Panc1 (cell line): ENCODE measurements at regions not wholly inside any gene's neighbourhood (a gene's known extent, or its start where the extent isn't known, plus 50 kb on each side); places are given as distances from the start of the nearest gene placed in this dataset.

ENCODE experiments used
- ATAC-seq: fragments of 200-7000 bp; cut with Tn5 transposase; 2 replicates; pipeline ENCODE4 v1.9.1; 2020; ENCODE audit warnings: mild to moderate bottlenecking, moderate library complexity
- BruUV-seq: library from RNA; stranded (reverse); fragments of 400-500 nt; replicated peaks from 2 replicates; lab custom pipeline; 2021; lab: Mats Ljungman, UMichigan
- CTCF ChIA-PET: fragments of 300-600 bp; sonication (Branson Sonifier 250); formaldehyde crosslinking; loops from one replicate; lab custom pipeline; 2022; ENCODE audit warnings: antibody characterized with exemption; lab: Charles Lee
- POLR2A ChIA-PET: fragments of 300-600 bp; sonication (Branson Sonifier 250); formaldehyde crosslinking; loops from one replicate; lab custom pipeline; 2022; ENCODE audit warnings: antibody characterized with exemption; lab: Charles Lee
- DNase-seq: peaks from one replicate; pipeline ENCODE4 v3.0.0-alpha.2; 2010; ENCODE audit warnings: low read depth, low spot score
- H3K27ac ChIP-seq: 2 replicates; pipeline ENCODE4 v1.5.1; 2011; ENCODE audit warnings: mild to moderate bottlenecking, low read length, inconsistent platforms
- H3K27me3 ChIP-seq: fragments of 200-500 bp; sonication (Bioruptor generic); 2 replicates; pipeline ENCODE4 v1.6.0; 2014; ENCODE audit warnings: low read length, inconsistent platforms; ENCODE audit not compliant: control insufficient read depth, insufficient read depth
- H3K36me3 ChIP-seq: fragments of 200-500 bp; sonication (Bioruptor generic); 2 replicates; pipeline ENCODE4 v1.5.1; 2014; ENCODE audit warnings: inconsistent platforms, mild to moderate bottlenecking, low read length, moderate library complexity; ENCODE audit not compliant: control insufficient read depth, insufficient read depth
- H3K4me1 ChIP-seq: 2 replicates; pipeline ENCODE4 v1.5.1; 2011; ENCODE audit warnings: inconsistent platforms, mild to moderate bottlenecking, low read length, moderate library complexity; ENCODE audit not compliant: control insufficient read depth, insufficient read depth
- H3K4me3 ChIP-seq, 2 experiments: 2 replicates each; pipeline ENCODE4 v1.5.1; 2011 to 2012; ENCODE audit warnings: low read depth in 2 of 2, low read length in 2 of 2, mild to moderate bottlenecking in 2 of 2, inconsistent platforms in 1 of 2, moderate library complexity in 1 of 2
- H3K9me3 ChIP-seq: fragments of 200-500 bp; sonication (Bioruptor generic); 2 replicates; pipeline ENCODE4 v1.5.1; 2014; ENCODE audit warnings: low read depth, mild to moderate bottlenecking, inconsistent platforms, low read length, moderate library complexity; ENCODE audit not compliant: control insufficient read depth, insufficient read depth
- CTCF ChIP-seq: fragments of 450-650 bp; IDR thresholded peaks from 2 replicates; pipeline ENCODE4 v1.5.1; 2017; ENCODE audit warnings: mild to moderate bottlenecking
- POLR2AphosphoS5 ChIP-seq: IDR thresholded peaks from 2 replicates; pipeline ENCODE4 v1.6.1; 2012; ENCODE audit warnings: mild to moderate bottlenecking, low read depth, low read length, moderate library complexity
- REST ChIP-seq, 2 experiments: IDR thresholded peaks; 2 replicates each; pipeline ENCODE4 v1.6.1; 2011 to 2012; ENCODE audit warnings: low read depth in 2 of 2, control low read depth in 1 of 2, low read length in 1 of 2, mild to moderate bottlenecking in 1 of 2, moderate library complexity in 1 of 2; ENCODE audit not compliant: insufficient read depth in 1 of 2
- SIN3A ChIP-seq: IDR thresholded peaks from 2 replicates; pipeline ENCODE4 v1.6.1; 2012; ENCODE audit warnings: low read depth, mild to moderate bottlenecking, low read length, moderate library complexity, borderline replicate concordance; ENCODE audit not compliant: insufficient read depth
- TCF7L2 ChIP-seq: IDR thresholded peaks from 2 replicates; pipeline ENCODE4 v1.6.1; 2011; ENCODE audit warnings: mild to moderate bottlenecking, low read depth, low read length, inconsistent platforms
- in situ Hi-C: cut with HindIII; loops from 2 replicates; pipeline ENCODE4 v1.10.0; 2016; ENCODE audit warnings: low sequenced_read_pairs, low pct_unique_long_range_greater_than_20kb
- intact Hi-C: fragments of 100-400 bp; cut with micrococcal nuclease; formaldehyde crosslinking; loops from one replicate; pipeline ENCODE4 v1.10.0; 2022; ENCODE audit not compliant: unreplicated experiment

GRCh38 chr3:153069598-153070510, 92.2 kb upstream of the RAP2B start:
- ChIA-PET CTCF (no interaction called here), POLR2A (no interaction called here)
- Histone ChIP-seq H3K27ac (no peak overlapping the region), H3K9me3 (no peaks in the 10 kb centered on the region), H3K4me3 (no peak overlapping the region), H3K27me3 (no peaks in the 10 kb centered on the region), H3K36me3 (no peaks in the 10 kb centered on the region), H3K4me1 (no peaks in the 10 kb centered on the region)
- in situ Hi-C loops (no loop called here), intact Hi-C loops (no loop called here)
- no peak for DNase-seq
- BruUV-seq = no TSS peak
- no peak for ATAC-seq
- no peak for TF ChIP-seq REST (IDR thresholded peaks at IDR 0.05; ENCODE audit: insufficient read depth in 1 of 2, low read depth in 2 of 2, low read length in 1 of 2)
- no peak for TF ChIP-seq SIN3A
- TF ChIP-seq TCF7L2 = no peak
- TF ChIP-seq CTCF = no peak
- TF ChIP-seq POLR2AphosphoS5 = no peak

- no peaks in the 10 kb centered on the region for H3K27me3 ChIP-seq
- H3K4me1 ChIP-seq = no peaks in the 10 kb centered on the region
- no peak overlapping the region for H3K4me3 ChIP-seq
- in situ Hi-C loops (no loop called here), intact Hi-C loops (no loop called here)
- ATAC-seq (no peak), DNase-seq (no peak)
- CTCF ChIA-PET = no interaction called here
- no TSS peak for BruUV-seq
- POLR2A ChIA-PET = no interaction called here
- H3K27ac ChIP-seq = no peak overlapping the region
- no peak for TF ChIP-seq POLR2AphosphoS5
- TF ChIP-seq CTCF = no peak
- no peak for TF ChIP-seq SIN3A
- no peak for TF ChIP-seq REST (IDR thresholded peaks at IDR 0.05; ENCODE audit: insufficient read depth in 1 of 2, low read depth in 2 of 2, low read length in 1 of 2)
- no peak for TF ChIP-seq TCF7L2
- no peaks in the 10 kb centered on the region for H3K36me3 ChIP-seq
- H3K9me3 ChIP-seq = no peaks in the 10 kb centered on the region
Observed at GRCh38 chr3:153070511-153070868, 91.5 kb upstream of the RAP2B start.
